AG09309 (cell line): ENCODE measurements at regions not wholly inside any gene's neighbourhood (a gene's known extent, or its start where the extent isn't known, plus 50 kb on each side); places are given as distances from the start of the nearest gene placed in this dataset.

Experiments used
- DNase-seq: peaks from one replicate; pipeline ENCODE4 v3.0.0-alpha.2; 2010; ENCODE audit warnings: low read depth
- H3K4me3 ChIP-seq: 2 replicates; pipeline ENCODE4 v1.5.1; 2011; ENCODE audit warnings: mild to moderate bottlenecking, low read depth, low read length, moderate library complexity; ENCODE audit not compliant: control insufficient read depth
- TF ChIP-seq, protein P1 (sequence below): IDR thresholded peaks from 2 replicates; pipeline ENCODE4 v1.5.1; 2011; ENCODE audit warnings: mild to moderate bottlenecking, low read depth, low read length, inconsistent platforms; ENCODE audit not compliant: insufficient read depth, control insufficient read depth; ENCODE audit errors: missing control alignments

DNA sequence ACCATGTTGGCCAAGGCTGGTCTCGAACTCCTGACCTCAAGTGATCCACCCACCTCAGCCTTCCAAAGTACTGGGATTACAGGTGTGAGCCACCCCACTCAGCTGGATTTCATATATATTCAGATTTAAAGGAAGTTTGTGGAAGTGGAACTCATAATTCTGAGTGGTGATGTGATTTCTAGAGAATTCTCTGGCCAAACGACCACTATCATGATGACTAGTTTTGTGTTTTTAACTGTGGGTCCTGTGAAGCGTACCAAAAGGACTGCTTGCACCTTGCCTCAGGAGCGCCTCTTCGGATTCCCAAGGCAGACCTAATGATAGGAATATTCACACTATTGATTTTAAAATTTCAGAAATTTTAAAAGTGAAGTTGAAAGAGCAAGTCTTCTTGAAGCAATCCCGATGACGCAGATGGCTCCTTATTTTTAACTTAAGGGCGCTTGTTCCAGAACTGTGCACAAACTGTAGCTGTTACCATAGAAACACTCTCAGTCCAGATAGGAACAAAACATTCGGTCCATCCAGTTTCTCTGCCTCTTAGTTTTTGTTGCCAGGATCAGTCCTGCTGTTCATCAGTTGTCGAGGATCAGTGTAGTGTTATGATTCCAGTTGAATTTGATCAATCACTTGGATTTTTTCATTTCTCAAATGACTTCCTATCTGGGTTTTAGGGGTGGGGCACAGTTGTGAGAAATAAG, 51.7 kb upstream of the CLCN4 start:
- no peak overlapping the region for H3K4me3 ChIP-seq
- no peak for DNase-seq
- TF ChIP-seq, protein P1, sequence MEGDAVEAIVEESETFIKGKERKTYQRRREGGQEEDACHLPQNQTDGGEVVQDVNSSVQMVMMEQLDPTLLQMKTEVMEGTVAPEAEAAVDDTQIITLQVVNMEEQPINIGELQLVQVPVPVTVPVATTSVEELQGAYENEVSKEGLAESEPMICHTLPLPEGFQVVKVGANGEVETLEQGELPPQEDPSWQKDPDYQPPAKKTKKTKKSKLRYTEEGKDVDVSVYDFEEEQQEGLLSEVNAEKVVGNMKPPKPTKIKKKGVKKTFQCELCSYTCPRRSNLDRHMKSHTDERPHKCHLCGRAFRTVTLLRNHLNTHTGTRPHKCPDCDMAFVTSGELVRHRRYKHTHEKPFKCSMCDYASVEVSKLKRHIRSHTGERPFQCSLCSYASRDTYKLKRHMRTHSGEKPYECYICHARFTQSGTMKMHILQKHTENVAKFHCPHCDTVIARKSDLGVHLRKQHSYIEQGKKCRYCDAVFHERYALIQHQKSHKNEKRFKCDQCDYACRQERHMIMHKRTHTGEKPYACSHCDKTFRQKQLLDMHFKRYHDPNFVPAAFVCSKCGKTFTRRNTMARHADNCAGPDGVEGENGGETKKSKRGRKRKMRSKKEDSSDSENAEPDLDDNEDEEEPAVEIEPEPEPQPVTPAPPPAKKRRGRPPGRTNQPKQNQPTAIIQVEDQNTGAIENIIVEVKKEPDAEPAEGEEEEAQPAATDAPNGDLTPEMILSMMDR = no peak

DNA sequence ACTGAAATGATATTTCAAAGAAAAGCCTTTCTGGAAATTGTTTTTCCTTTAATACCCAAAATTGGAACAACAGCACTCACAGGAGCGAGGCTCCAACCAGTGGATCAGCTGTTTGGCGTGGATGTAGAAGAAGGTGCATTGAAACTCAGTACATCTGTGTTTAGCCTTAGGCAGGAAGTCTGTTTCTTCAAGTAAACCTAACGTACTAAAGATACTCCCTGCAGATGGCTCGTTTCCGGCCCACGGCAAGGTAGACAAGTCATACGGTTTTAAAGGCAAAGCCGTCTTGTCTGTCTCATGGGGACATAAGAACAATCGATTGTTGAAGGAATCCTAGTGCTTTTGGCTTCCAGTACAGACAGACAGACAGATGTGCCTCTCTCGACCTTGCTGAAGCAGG, 50.0 kb upstream of the CLCN4 start:
- TF ChIP-seq, protein P1 = no peak
- DNase-seq = no peak
- H3K4me3 ChIP-seq = no peak overlapping the region
